ENCODE measurements at regions not wholly inside any gene's neighbourhood (a gene's known extent, or its start where the extent isn't known, plus 50 kb on each side); places are given as distances from the start of the nearest gene placed in this dataset.

DNA sequence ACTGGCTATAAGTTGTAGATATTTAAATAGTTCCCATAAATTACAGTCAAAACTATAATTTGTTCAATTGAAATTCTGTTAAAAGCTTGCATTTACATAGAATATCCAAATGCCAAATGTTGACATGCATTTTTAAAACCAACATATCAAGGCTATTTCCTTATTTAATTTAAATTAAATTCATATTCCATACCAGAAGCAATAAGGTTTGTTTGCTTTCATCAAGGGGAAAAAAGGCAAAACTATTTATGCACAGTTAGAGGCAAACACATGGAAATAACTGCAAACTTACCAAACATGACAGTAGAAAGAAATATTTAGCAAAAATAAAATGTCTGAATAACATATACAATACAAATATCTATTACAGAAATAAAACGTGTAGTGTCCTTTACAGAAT lies 1581.2 kb upstream of the TENM4 start:
- no peak for DNase-seq (ENCODE audit: low read depth)

DNA sequence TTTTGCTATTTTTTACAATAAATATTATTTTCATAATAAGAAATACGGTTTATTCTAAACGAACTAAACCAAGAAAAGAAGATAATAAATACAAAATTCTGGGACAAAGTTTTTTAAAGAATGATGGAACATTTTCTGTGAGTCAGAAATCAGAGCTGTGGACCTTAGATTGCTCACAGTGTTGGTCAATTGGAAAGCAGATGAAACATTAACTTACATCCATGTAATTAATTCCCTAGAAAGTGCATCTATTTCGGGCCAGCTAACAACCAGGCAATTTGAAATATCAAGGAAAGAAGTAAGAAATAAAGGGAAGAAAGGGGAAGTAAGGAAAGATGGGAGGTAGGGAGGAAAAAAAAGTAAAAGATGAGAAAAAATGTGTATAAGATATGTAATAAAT lies 1569.8 kb upstream of the TENM4 start:
- peak; percentile 10 for DNase-seq (ENCODE audit: low read depth)
- Histone ChIP-seq H3K27me3 (ENCODE audit: control insufficient read depth, insufficient read depth, low read length) (no peaks in the 10 kb centered on the region), H3K4me3 (ENCODE audit: low read depth, low read length) (no peak overlapping the region), H3K36me3 (ENCODE audit: control insufficient read depth, insufficient read depth, low read length) (no peaks in the 10 kb centered on the region)
- TF ChIP-seq, protein P1, sequence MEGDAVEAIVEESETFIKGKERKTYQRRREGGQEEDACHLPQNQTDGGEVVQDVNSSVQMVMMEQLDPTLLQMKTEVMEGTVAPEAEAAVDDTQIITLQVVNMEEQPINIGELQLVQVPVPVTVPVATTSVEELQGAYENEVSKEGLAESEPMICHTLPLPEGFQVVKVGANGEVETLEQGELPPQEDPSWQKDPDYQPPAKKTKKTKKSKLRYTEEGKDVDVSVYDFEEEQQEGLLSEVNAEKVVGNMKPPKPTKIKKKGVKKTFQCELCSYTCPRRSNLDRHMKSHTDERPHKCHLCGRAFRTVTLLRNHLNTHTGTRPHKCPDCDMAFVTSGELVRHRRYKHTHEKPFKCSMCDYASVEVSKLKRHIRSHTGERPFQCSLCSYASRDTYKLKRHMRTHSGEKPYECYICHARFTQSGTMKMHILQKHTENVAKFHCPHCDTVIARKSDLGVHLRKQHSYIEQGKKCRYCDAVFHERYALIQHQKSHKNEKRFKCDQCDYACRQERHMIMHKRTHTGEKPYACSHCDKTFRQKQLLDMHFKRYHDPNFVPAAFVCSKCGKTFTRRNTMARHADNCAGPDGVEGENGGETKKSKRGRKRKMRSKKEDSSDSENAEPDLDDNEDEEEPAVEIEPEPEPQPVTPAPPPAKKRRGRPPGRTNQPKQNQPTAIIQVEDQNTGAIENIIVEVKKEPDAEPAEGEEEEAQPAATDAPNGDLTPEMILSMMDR (IDR thresholded peaks at IDR 0.05; ENCODE audit: insufficient read depth, low read length, poor library complexity, severe bottlenecking) = no peak

More for the DNA sequence above, 1581.2 kb upstream of the TENM4 start:
- TF ChIP-seq, protein P1 (IDR thresholded peaks at IDR 0.05; ENCODE audit: insufficient read depth, low read length, poor library complexity, severe bottlenecking) = no peak
- Histone ChIP-seq H3K36me3 (ENCODE audit: control insufficient read depth, insufficient read depth, low read length) (no peaks in the 10 kb centered on the region), H3K4me3 (ENCODE audit: low read depth, low read length) (no peak overlapping the region), H3K27me3 (ENCODE audit: control insufficient read depth, insufficient read depth, low read length) (no peaks in the 10 kb centered on the region)

DNA sequence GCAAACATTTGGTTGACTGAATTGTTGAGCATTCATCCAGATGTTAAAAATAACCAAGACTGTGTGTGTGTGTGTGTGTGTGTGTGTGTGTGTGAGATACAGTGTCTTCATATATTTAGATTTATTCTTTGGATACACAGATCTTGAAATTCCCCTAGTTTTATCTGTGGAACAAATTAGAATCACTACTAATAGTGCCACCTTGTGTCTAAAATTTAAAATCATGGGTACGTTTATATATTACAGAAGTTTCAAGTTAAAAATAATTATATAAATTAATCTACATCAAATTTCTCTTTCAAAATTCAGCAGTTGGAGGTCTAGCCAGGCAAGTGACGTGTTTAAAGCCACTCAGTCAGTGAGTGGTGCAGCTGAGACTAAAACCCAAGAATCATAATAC lies 1566.2 kb upstream of the TENM4 start:
- DNase-seq (ENCODE audit: low read depth) = no peak
- H3K4me3 ChIP-seq (ENCODE audit: low read depth, low read length) = no peak overlapping the region

DNA sequence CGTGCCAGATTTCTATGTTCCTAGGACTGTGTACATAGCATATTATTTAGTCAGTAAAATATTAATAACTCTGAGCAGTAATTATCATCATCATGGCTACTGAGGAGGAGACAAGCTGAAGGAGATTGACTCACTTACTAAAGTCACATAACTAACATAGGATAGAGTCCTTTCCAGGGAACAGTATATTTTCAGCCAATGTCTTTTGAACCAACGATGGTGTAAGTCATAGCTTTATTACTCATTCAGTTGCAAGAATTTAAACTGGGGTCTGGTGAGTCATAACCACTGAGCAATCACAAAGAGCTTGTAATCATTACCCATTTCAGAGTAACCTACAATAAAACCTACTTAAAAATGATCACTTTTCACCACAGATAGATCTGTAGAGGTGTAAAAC lies 1564.8 kb upstream of the TENM4 start:
- DNase-seq (ENCODE audit: low read depth) = peak; percentile 92

More for the DNA sequence above, 1566.2 kb upstream of the TENM4 start:
- no peaks in the 10 kb centered on the region for H3K36me3 ChIP-seq (ENCODE audit: control insufficient read depth, insufficient read depth, low read length)
- H3K27me3 ChIP-seq (ENCODE audit: control insufficient read depth, insufficient read depth, low read length) = no peaks in the 10 kb centered on the region
- TF ChIP-seq, protein P1 (IDR thresholded peaks at IDR 0.05; ENCODE audit: insufficient read depth, low read length, poor library complexity, severe bottlenecking) = peak; percentile 18

DNA sequence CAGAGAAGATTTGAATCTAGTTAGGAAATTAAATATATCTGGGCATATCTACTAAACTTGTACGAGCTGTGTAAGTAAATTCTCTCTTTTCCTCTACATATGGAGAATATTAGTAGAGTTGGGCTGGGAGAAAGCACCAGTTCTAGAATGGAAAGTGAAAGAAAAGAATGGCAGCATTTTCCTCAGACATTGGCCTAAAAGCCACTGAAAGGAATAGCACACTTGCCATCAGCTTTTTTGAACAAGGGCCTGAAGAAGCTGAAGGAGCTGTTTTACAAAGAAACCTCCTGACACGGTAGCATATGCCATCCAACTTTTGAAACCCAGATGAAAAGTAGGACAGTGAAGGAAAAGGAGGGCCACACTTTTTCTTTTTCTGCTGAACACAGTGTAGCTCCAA lies 1563.7 kb upstream of the TENM4 start:
- TF ChIP-seq, protein P1 (IDR thresholded peaks at IDR 0.05; ENCODE audit: insufficient read depth, low read length, poor library complexity, severe bottlenecking) = no peak
- no peak for DNase-seq (ENCODE audit: low read depth)
- H3K27me3 ChIP-seq (ENCODE audit: control insufficient read depth, insufficient read depth, low read length) = no peaks in the 10 kb centered on the region
- no peak overlapping the region for H3K4me3 ChIP-seq (ENCODE audit: low read depth, low read length)
- no peaks in the 10 kb centered on the region for H3K36me3 ChIP-seq (ENCODE audit: control insufficient read depth, insufficient read depth, low read length)

More for the DNA sequence above, 1564.8 kb upstream of the TENM4 start:
- TF ChIP-seq, protein P1 (IDR thresholded peaks at IDR 0.05; ENCODE audit: insufficient read depth, low read length, poor library complexity, severe bottlenecking) = no peak
- H3K27me3 ChIP-seq (ENCODE audit: control insufficient read depth, insufficient read depth, low read length) = no peaks in the 10 kb centered on the region
- no peaks in the 10 kb centered on the region for H3K36me3 ChIP-seq (ENCODE audit: control insufficient read depth, insufficient read depth, low read length)
- no peak overlapping the region for H3K4me3 ChIP-seq (ENCODE audit: low read depth, low read length)

DNA sequence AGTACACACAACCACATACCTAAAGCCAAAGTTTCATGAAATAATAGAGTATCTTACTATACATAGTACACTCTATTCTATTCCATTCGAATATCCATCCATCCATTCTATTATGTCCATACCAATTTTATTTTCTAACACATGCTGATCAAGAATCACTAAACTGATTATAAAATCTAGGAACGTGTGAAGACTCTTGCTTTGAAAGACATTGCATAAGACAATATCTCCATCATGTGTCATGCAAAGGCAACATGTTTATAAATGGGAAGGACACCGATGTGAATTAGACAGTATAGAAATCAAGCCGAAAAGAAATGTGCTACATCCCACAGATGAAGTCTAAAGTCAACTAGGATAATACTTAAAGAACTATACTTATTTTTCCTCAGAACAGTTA lies 1561.5 kb upstream of the TENM4 start:
- Histone ChIP-seq H3K36me3 (ENCODE audit: control insufficient read depth, insufficient read depth, low read length) (no peaks in the 10 kb centered on the region), H3K4me3 (ENCODE audit: low read depth, low read length) (no peak overlapping the region), H3K27me3 (ENCODE audit: control insufficient read depth, insufficient read depth, low read length) (no peaks in the 10 kb centered on the region)
- TF ChIP-seq, protein P1 (IDR thresholded peaks at IDR 0.05; ENCODE audit: insufficient read depth, low read length, poor library complexity, severe bottlenecking) = no peak
- no peak for DNase-seq (ENCODE audit: low read depth)
